Stimulated activated naive CD8-positive, alpha-beta T cell treated with anti-CD3 and anti-CD28 coated beads, Interleukin-15, amount 100 ng/mL, for 72 hours (primary cell): ENCODE measurements at regions not wholly inside any gene's neighbourhood (a gene's known extent, or its start where the extent isn't known, plus 50 kb on each side); places are given as distances from the start of the nearest gene placed in this dataset.
"Not testable (repeated sequence)": the region's sequence is repeated elsewhere in the genome, so short reads cannot be mapped to it uniquely, and the experiment has no call there.

Experiments used
- ATAC-seq: fragments of 150-1000 bp; cut with Tn5 transposase; 2 replicates; pipeline ENCODE4 v1.10.0; 2021; ENCODE audit warnings: mild to moderate bottlenecking, moderate library complexity
- DNase-seq, 2 donors: peaks; one replicate each; pipeline ENCODE4 v3.0.0; 2021 to 2022
- H3K27ac Mint-ChIP-seq, 2 donors: one replicate each; pipeline ENCODE4 v1.8.0; 2022; ENCODE audit warnings: mild to moderate bottlenecking in 2 of 2, mixed read lengths in 2 of 2, moderate library complexity in 2 of 2
- H3K27me3 Mint-ChIP-seq: one replicate; pipeline ENCODE4 v1.8.0; 2022; ENCODE audit warnings: mixed read lengths
- H3K4me1 Mint-ChIP-seq: one replicate; pipeline ENCODE4 v1.8.0; 2022; ENCODE audit warnings: mild to moderate bottlenecking, mixed read lengths
- H3K4me3 Mint-ChIP-seq, 2 donors: one replicate each; pipeline ENCODE4 v1.8.0; 2022; ENCODE audit warnings: mild to moderate bottlenecking in 2 of 2, mixed read lengths in 2 of 2, moderate library complexity in 1 of 2
- H3K9me3 Mint-ChIP-seq, 2 donors: one replicate each; pipeline ENCODE4 v1.8.0; 2022; ENCODE audit warnings: mixed read lengths in 2 of 2

GRCh38 chr7:138387755-138388475, 72.1 kb upstream of the TRIM24 start:
- H3K9me3 Mint-ChIP-seq: no peaks in the 10 kb centered on the region
- DNase-seq (no peak), ATAC-seq (no peak)
- no peaks in the 10 kb centered on the region for H3K4me1 Mint-ChIP-seq
- H3K27me3 Mint-ChIP-seq: no peaks in the 10 kb centered on the region
- H3K27ac Mint-ChIP-seq: no peak overlapping the region
- no peak overlapping the region for H3K4me3 Mint-ChIP-seq

- DNase-seq: no peak
- Mint-ChIP-seq H3K9me3 (no peaks in the 10 kb centered on the region), H3K4me1 (no peaks in the 10 kb centered on the region), H3K27me3 (no peaks in the 10 kb centered on the region), H3K27ac (no peak overlapping the region), H3K4me3 (no peak overlapping the region)
- ATAC-seq: no peak
These were observed 71.2 kb upstream of the TRIM24 start for GRCh38 chr7:138388673-138389491.

- no peaks in the 10 kb centered on the region for H3K4me1 Mint-ChIP-seq
- H3K4me3 Mint-ChIP-seq: no peak overlapping the region
These were observed 64.3 kb upstream of the TRIM24 start for GRCh38 chr7:138395763-138396162.

GRCh38 chr7:138396251-138397070, 63.6 kb upstream of the TRIM24 start:
- DNase-seq: no peak
- no peak overlapping the region for H3K27ac Mint-ChIP-seq
- no peaks in the 10 kb centered on the region for H3K27me3 Mint-ChIP-seq
- no peak for ATAC-seq
- H3K4me3 Mint-ChIP-seq: no peak overlapping the region
- no peaks in the 10 kb centered on the region for H3K4me1 Mint-ChIP-seq
- no peaks in the 10 kb centered on the region for H3K9me3 Mint-ChIP-seq

More at GRCh38 chr7:138395763-138396162, 64.3 kb upstream of the TRIM24 start:
- H3K27me3 Mint-ChIP-seq: no peaks in the 10 kb centered on the region
- no peak overlapping the region for H3K27ac Mint-ChIP-seq
- ATAC-seq (no peak), DNase-seq (no peak)
- no peaks in the 10 kb centered on the region for H3K9me3 Mint-ChIP-seq

- H3K9me3 Mint-ChIP-seq, H3K27me3 Mint-ChIP-seq, ATAC-seq, DNase-seq, H3K4me1 Mint-ChIP-seq, H3K27ac Mint-ChIP-seq, H3K4me3 Mint-ChIP-seq: not testable (repeated sequence)
These were observed 63.0 kb upstream of the TRIM24 start for GRCh38 chr7:138397071-138397433.

- Mint-ChIP-seq H3K9me3 (no peaks in the 10 kb centered on the region), H3K4me3 (no peak overlapping the region), H3K4me1 (no peaks in the 10 kb centered on the region)
These were observed 61.2 kb upstream of the TRIM24 start for GRCh38 chr7:138398857-138399256.

GRCh38 chr7:138400400-138400886, 59.6 kb upstream of the TRIM24 start:
- Mint-ChIP-seq H3K27me3 (no peaks in the 10 kb centered on the region), H3K9me3 (peaks cover 0 to 6% of the 10 kb centered on the region in 2 donors), H3K4me3 (no peak overlapping the region), H3K4me1 (no peaks in the 10 kb centered on the region), H3K27ac (no peak overlapping the region)
- DNase-seq: no peak
- ATAC-seq: no peak

More at GRCh38 chr7:138398857-138399256, 61.2 kb upstream of the TRIM24 start:
- ATAC-seq (no peak), DNase-seq (no peak)
- H3K27me3 Mint-ChIP-seq: no peaks in the 10 kb centered on the region
- H3K27ac Mint-ChIP-seq: no peak overlapping the region

- DNase-seq (no peak), ATAC-seq (no peak)
- H3K27ac Mint-ChIP-seq: no peak overlapping the region
- no peaks in the 10 kb centered on the region for H3K27me3 Mint-ChIP-seq
- no peak overlapping the region for H3K4me3 Mint-ChIP-seq
- no peaks in the 10 kb centered on the region for H3K4me1 Mint-ChIP-seq
- peaks cover 0 to 6% of the 10 kb centered on the region in 2 donors for H3K9me3 Mint-ChIP-seq
These were observed 57.3 kb upstream of the TRIM24 start for GRCh38 chr7:138402749-138403148.

GRCh38 chr7:138405496-138405895, 54.6 kb upstream of the TRIM24 start:
- Mint-ChIP-seq H3K4me1 (no peaks in the 10 kb centered on the region), H3K27me3 (no peaks in the 10 kb centered on the region), H3K27ac (no peak overlapping the region), H3K4me3 (no peak overlapping the region), H3K9me3 (peaks cover 0 to 6% of the 10 kb centered on the region in 2 donors)
- no peak for ATAC-seq
- DNase-seq: no peak

GRCh38 chr7:138407792-138408191, 52.3 kb upstream of the TRIM24 start:
- Mint-ChIP-seq H3K27me3 (no peaks in the 10 kb centered on the region), H3K27ac (no peak overlapping the region), H3K4me3 (no peak overlapping the region), H3K9me3 (peaks cover 0 to 6% of the 10 kb centered on the region in 2 donors), H3K4me1 (no peaks in the 10 kb centered on the region)
- DNase-seq (no peak), ATAC-seq (no peak)
